Myocyte (in vitro differentiated cells): ENCODE measurements at regions not wholly inside any gene's neighbourhood (a gene's known extent, or its start where the extent isn't known, plus 50 kb on each side); places are given as distances from the start of the nearest gene placed in this dataset.
"Not testable (repeated sequence)": the region's sequence is repeated elsewhere in the genome, so short reads cannot be mapped to it uniquely, and the experiment has no call there.

Source experiments
- DNase-seq: peaks from one replicate; pipeline ENCODE4 v3.0.0-alpha.2; 2012; ENCODE audit warnings: low read depth

GRCh38 chr15:84094720-84095119 lies 140.9 kb upstream of the GOLGA6L4 start:
- peak; percentile 37 for DNase-seq

- not testable (repeated sequence) for DNase-seq
These were observed 138.5 kb upstream of the GOLGA6L4 start for GRCh38 chr15:84097053-84097452.

GRCh38 chr15:84098604-84099003 lies 137.0 kb upstream of the GOLGA6L4 start:
- no peak for DNase-seq

GRCh38 chr15:84099181-84099580 lies 136.4 kb upstream of the GOLGA6L4 start:
- DNase-seq: no peak

GRCh38 chr15:84103345-84103744 lies 132.2 kb upstream of the GOLGA6L4 start:
- DNase-seq: no peak

- DNase-seq: no peak
These were observed 130.7 kb upstream of the GOLGA6L4 start for GRCh38 chr15:84104853-84105252.

- DNase-seq: no peak
These were observed 126.8 kb upstream of the GOLGA6L4 start for GRCh38 chr15:84108728-84109127.

GRCh38 chr15:84111575-84111974 lies 124.0 kb upstream of the GOLGA6L4 start:
- no peak for DNase-seq

GRCh38 chr15:84112025-84112424 lies 123.5 kb upstream of the GOLGA6L4 start:
- no peak for DNase-seq

- DNase-seq: no peak
These were observed 121.7 kb upstream of the GOLGA6L4 start for GRCh38 chr15:84113919-84114318.

- DNase-seq: not testable (repeated sequence)
These were observed 120.9 kb upstream of the GOLGA6L4 start for GRCh38 chr15:84114680-84115079.

- not testable (repeated sequence) for DNase-seq
These were observed 116.2 kb upstream of the GOLGA6L4 start for GRCh38 chr15:84119351-84119750.

- not testable (repeated sequence) for DNase-seq
These were observed 114.7 kb upstream of the GOLGA6L4 start for GRCh38 chr15:84120903-84121302.

GRCh38 chr15:84128706-84129105 lies 106.9 kb upstream of the GOLGA6L4 start:
- not testable (repeated sequence) for DNase-seq

- DNase-seq: not testable (repeated sequence)
These were observed 105.3 kb upstream of the GOLGA6L4 start for GRCh38 chr15:84130098-84130831.

- DNase-seq: not testable (repeated sequence)
These were observed 99.6 kb upstream of the GOLGA6L4 start for GRCh38 chr15:84135931-84136456.

- DNase-seq: peak; percentile 82
These were observed 92.7 kb upstream of the GOLGA6L4 start for GRCh38 chr15:84142888-84143337.

- no peak for DNase-seq
These were observed 91.7 kb upstream of the GOLGA6L4 start for GRCh38 chr15:84143753-84144314.

- DNase-seq: not testable (repeated sequence)
These were observed 90.6 kb upstream of the GOLGA6L4 start for GRCh38 chr15:84144946-84145345.

GRCh38 chr15:84146299-84146698 lies 89.3 kb upstream of the GOLGA6L4 start:
- DNase-seq: not testable (repeated sequence)

- not testable (repeated sequence) for DNase-seq
These were observed 88.3 kb upstream of the GOLGA6L4 start for GRCh38 chr15:84147307-84147706.

GRCh38 chr15:84151205-84151931 lies 84.2 kb upstream of the GOLGA6L4 start:
- DNase-seq: no peak
